Mesendoderm (in vitro differentiated cells): ENCODE measurements at regions not wholly inside any gene's neighbourhood (a gene's known extent, or its start where the extent isn't known, plus 50 kb on each side); places are given as distances from the start of the nearest gene placed in this dataset.

ENCODE experiments used
- DNase-seq: peaks from one replicate; pipeline ENCODE4 v3.0.0; 2013
- H2AK5ac ChIP-seq: 2 replicates; pipeline ENCODE4 v1.6.1; 2013; ENCODE audit warnings: low read length, inconsistent platforms
- H2BK120ac ChIP-seq: 2 replicates; pipeline ENCODE4 v1.6.1; 2013; ENCODE audit warnings: low read depth, mild to moderate bottlenecking, low read length, moderate library complexity, mixed read lengths
- H2BK15ac ChIP-seq: replicated peaks from 2 replicates; pipeline ENCODE4 v1.6.1; 2013; ENCODE audit warnings: low read depth, mild to moderate bottlenecking, moderate library complexity
- H2BK5ac ChIP-seq: 2 replicates; pipeline ENCODE4 v1.6.1; 2013; ENCODE audit warnings: low read length, inconsistent platforms
- H3K18ac ChIP-seq: 2 replicates; pipeline ENCODE4 v1.6.1; 2013; ENCODE audit warnings: mild to moderate bottlenecking, low read length, mixed read lengths
- H3K23ac ChIP-seq: one replicate; pipeline ENCODE4 v1.6.1; 2013; ENCODE audit warnings: low read length
- H3K27ac ChIP-seq: 2 replicates; pipeline ENCODE4 v1.5.1; 2013; ENCODE audit warnings: low read depth, mild to moderate bottlenecking, inconsistent platforms, low read length, moderate library complexity
- H3K27me3 ChIP-seq: 2 replicates; pipeline ENCODE4 v1.6.1; 2013; ENCODE audit warnings: low read length, control low read depth, mild to moderate bottlenecking, inconsistent platforms; ENCODE audit not compliant: insufficient read depth, poor library complexity
- H3K36me3 ChIP-seq: 2 replicates; pipeline ENCODE4 v1.6.1; 2013; ENCODE audit warnings: low read length, inconsistent platforms; ENCODE audit not compliant: control insufficient read depth, insufficient read depth
- H3K4ac ChIP-seq: one replicate; pipeline ENCODE4 v1.6.1; 2013; ENCODE audit warnings: low read depth, mild to moderate bottlenecking, low read length, moderate library complexity
- H3K4me1 ChIP-seq: 2 replicates; pipeline ENCODE4 v1.6.1; 2013; ENCODE audit warnings: low read depth, low read length, inconsistent platforms; ENCODE audit not compliant: control insufficient read depth
- H3K4me2 ChIP-seq: 2 replicates; pipeline ENCODE4 v1.6.1; 2013; ENCODE audit warnings: low read length
- H3K4me3 ChIP-seq: 2 replicates; pipeline ENCODE4 v1.5.1; 2013; ENCODE audit warnings: mild to moderate bottlenecking, low read length
- H3K56ac ChIP-seq: one replicate; pipeline ENCODE4 v1.6.1; 2013; ENCODE audit warnings: low read length
- H3K79me1 ChIP-seq: 2 replicates; pipeline ENCODE4 v1.6.1; 2013; ENCODE audit warnings: low read length, inconsistent platforms
- H3K79me2 ChIP-seq: 2 replicates; pipeline ENCODE4 v1.6.1; 2013; ENCODE audit warnings: mild to moderate bottlenecking, low read length; ENCODE audit not compliant: control insufficient read depth, insufficient read depth
- H3K9ac ChIP-seq: 2 replicates; pipeline ENCODE4 v1.6.1; 2013; ENCODE audit warnings: low read length, inconsistent platforms
- H4K5ac ChIP-seq: one replicate; pipeline ENCODE4 v1.6.1; 2013; ENCODE audit warnings: low read length
- H4K8ac ChIP-seq: one replicate; pipeline ENCODE4 v1.6.1; 2013; ENCODE audit warnings: low read depth, mild to moderate bottlenecking, control low read depth, low read length, moderate library complexity
- WGBS: extraction: QIAGEN DNeasy Blood & Tissue Kit; methylation state at CpG from one replicate; pipeline ENCODE4 v1.1.7; 2013; ENCODE audit warnings: low lambda C conversion rate, missing lambda C conversion rate; ENCODE audit not compliant: insufficient coverage; ENCODE audit errors: extremely low coverage; 5-methylcytosine and 5-hydroxymethylcytosine counted together

- Histone ChIP-seq H2BK120ac (no peak overlapping the region), H3K18ac (no peak overlapping the region), H3K9ac (no peak overlapping the region), H3K79me1 (no peaks in the 10 kb centered on the region), H2BK5ac (no peak overlapping the region), H4K5ac (no peak overlapping the region), H3K23ac (no peak overlapping the region), H3K27ac (no peak overlapping the region), H3K36me3 (no peaks in the 10 kb centered on the region), H3K56ac (no peak overlapping the region), H2AK5ac (no peak overlapping the region), H3K4ac (no peak overlapping the region), H3K79me2 (no peaks in the 10 kb centered on the region), H2BK15ac (no peak overlapping the region), H3K4me2 (no peak overlapping the region), H3K4me1 (no peaks in the 10 kb centered on the region), H4K8ac (no peak overlapping the region), H3K27me3 (no peaks in the 10 kb centered on the region), H3K4me3 (no peak overlapping the region)
- no CpG with 5 or more reads among the region's 1 CpG for WGBS
- no peak for DNase-seq
Observed at GRCh38 chr12:77471801-77472200, 358.9 kb upstream of the NAV3 start.

GRCh38 chr12:77469578-77470333 lies 360.9 kb upstream of the NAV3 start:
- WGBS = no CpG with 5 or more reads among the region's 3 CpGs
- no peak overlapping the region for H4K8ac ChIP-seq
- no peak overlapping the region for H2BK120ac ChIP-seq
- H2AK5ac ChIP-seq = no peak overlapping the region
- H4K5ac ChIP-seq = no peak overlapping the region
- no peak overlapping the region for H3K56ac ChIP-seq
- H3K27me3 ChIP-seq = no peaks in the 10 kb centered on the region
- no peaks in the 10 kb centered on the region for H3K79me2 ChIP-seq
- no peak overlapping the region for H2BK5ac ChIP-seq
- no peak for DNase-seq
- no peak overlapping the region for H3K18ac ChIP-seq
- H3K9ac ChIP-seq = no peak overlapping the region
- H2BK15ac ChIP-seq = no peak overlapping the region
- H3K4ac ChIP-seq = no peak overlapping the region
- H3K23ac ChIP-seq = no peak overlapping the region
- H3K4me3 ChIP-seq = no peak overlapping the region
- no peaks in the 10 kb centered on the region for H3K79me1 ChIP-seq
- H3K4me1 ChIP-seq = no peaks in the 10 kb centered on the region
- H3K36me3 ChIP-seq = no peaks in the 10 kb centered on the region
- H3K27ac ChIP-seq = no peak overlapping the region
- H3K4me2 ChIP-seq = no peak overlapping the region

DNA sequence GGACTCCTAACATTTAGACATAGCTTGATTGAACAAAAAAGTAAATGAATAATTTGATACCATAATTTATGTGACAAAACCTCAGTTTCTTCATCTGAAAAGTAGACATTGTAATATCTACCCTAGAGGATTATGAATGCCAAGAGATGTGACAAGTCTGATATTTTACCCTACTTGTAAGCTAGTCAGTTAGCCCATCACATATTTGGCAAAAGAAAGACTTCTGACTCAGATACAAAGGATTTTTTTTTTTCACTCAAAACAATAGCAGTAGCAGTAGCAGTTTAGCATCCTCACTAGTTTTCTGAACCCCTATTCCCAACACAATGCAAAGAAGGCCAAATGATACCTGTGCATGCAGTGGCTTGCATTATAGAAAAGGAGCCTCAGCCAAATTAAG lies 377.3 kb upstream of the E2F7 start:
- H4K8ac ChIP-seq = no peak overlapping the region
- no peaks in the 10 kb centered on the region for H3K4me1 ChIP-seq
- no peaks in the 10 kb centered on the region for H3K36me3 ChIP-seq
- H3K23ac ChIP-seq = no peak overlapping the region
- H3K4me2 ChIP-seq = no peak overlapping the region
- H3K27ac ChIP-seq = no peak overlapping the region
- H3K79me1 ChIP-seq = no peaks in the 10 kb centered on the region
- no peak overlapping the region for H2BK5ac ChIP-seq
- no peak overlapping the region for H3K18ac ChIP-seq
- H2BK120ac ChIP-seq = no peak overlapping the region
- no peak overlapping the region for H3K4ac ChIP-seq
- H3K56ac ChIP-seq = no peak overlapping the region
- no peaks in the 10 kb centered on the region for H3K27me3 ChIP-seq
- H3K79me2 ChIP-seq = no peaks in the 10 kb centered on the region
- no peak overlapping the region for H4K5ac ChIP-seq
- H3K9ac ChIP-seq = no peak overlapping the region
- no peak for DNase-seq
- H2AK5ac ChIP-seq = no peak overlapping the region
- H3K4me3 ChIP-seq = no peak overlapping the region
- no peak overlapping the region for H2BK15ac ChIP-seq

DNA sequence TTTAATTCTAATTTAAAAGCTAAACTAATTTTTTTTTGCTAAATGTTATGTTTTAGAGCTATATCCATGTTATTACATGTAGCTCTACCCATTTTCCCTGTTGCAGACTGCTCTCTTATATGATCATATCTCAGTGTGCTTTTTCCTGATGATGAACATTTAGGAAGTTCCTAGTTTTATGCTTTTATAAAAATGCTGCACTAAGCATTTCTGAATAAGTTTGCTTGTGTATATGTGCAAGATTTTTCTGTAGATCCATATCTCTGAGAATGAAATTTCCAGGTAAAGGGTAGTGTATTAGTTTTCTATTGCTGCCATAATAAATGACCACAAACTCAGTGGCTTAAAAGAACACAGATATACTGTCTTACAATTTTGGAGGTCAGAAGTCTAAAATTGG lies 374.4 kb upstream of the E2F7 start:
- Histone ChIP-seq H3K27ac (no peak overlapping the region), H3K56ac (no peak overlapping the region), H3K4me2 (no peak overlapping the region), H2AK5ac (no peak overlapping the region), H3K9ac (no peak overlapping the region), H3K36me3 (no peaks in the 10 kb centered on the region), H3K18ac (no peak overlapping the region), H3K4ac (no peak overlapping the region), H2BK5ac (no peak overlapping the region), H4K8ac (no peak overlapping the region), H3K4me3 (no peak overlapping the region), H2BK15ac (no peak overlapping the region), H4K5ac (no peak overlapping the region), H3K23ac (no peak overlapping the region), H3K4me1 (no peaks in the 10 kb centered on the region), H2BK120ac (no peak overlapping the region), H3K79me2 (no peaks in the 10 kb centered on the region), H3K79me1 (no peaks in the 10 kb centered on the region), H3K27me3 (no peaks in the 10 kb centered on the region)
- no peak for DNase-seq

DNA sequence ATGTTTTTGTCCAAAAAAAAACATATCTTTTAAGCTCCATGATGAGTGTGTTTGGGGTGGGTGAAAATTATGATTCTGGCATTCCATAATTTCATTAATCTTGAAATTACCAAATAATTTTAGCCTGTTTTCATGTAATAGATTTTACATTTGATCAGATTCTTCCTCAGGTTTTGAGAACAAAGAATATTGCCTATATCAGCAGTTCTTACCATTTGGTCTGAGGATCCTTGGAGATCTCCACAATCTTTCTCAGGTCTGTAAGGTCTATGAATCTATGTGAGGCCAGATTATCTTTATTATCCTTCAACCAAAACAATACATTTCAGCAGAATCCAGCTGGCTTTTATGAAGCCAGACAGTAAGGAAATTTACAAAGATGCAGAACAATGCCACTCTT lies 373.3 kb upstream of the E2F7 start:
- Histone ChIP-seq H4K5ac (no peak overlapping the region), H3K36me3 (no peaks in the 10 kb centered on the region), H2BK120ac (no peak overlapping the region), H2BK5ac (no peak overlapping the region), H3K9ac (no peak overlapping the region), H3K4ac (no peak overlapping the region), H3K23ac (no peak overlapping the region), H3K79me1 (no peaks in the 10 kb centered on the region), H3K27me3 (no peaks in the 10 kb centered on the region), H3K4me3 (no peak overlapping the region), H4K8ac (no peak overlapping the region), H3K4me1 (no peaks in the 10 kb centered on the region), H3K27ac (no peak overlapping the region), H3K4me2 (no peak overlapping the region), H2BK15ac (no peak overlapping the region), H3K79me2 (no peaks in the 10 kb centered on the region), H2AK5ac (no peak overlapping the region), H3K18ac (no peak overlapping the region), H3K56ac (no peak overlapping the region)
- no peak for DNase-seq

GRCh38 chr12:77437206-77437605 lies 371.8 kb upstream of the E2F7 start:
- no peak for DNase-seq
- no peak overlapping the region for H3K27ac ChIP-seq
- H3K36me3 ChIP-seq = no peaks in the 10 kb centered on the region
- H3K79me2 ChIP-seq = no peaks in the 10 kb centered on the region
- no peak overlapping the region for H2BK5ac ChIP-seq
- H3K27me3 ChIP-seq = no peaks in the 10 kb centered on the region
- no peak overlapping the region for H3K56ac ChIP-seq
- no peaks in the 10 kb centered on the region for H3K79me1 ChIP-seq
- no CpG with 5 or more reads among the region's 5 CpGs for WGBS
- H3K4me1 ChIP-seq = no peaks in the 10 kb centered on the region
- no peak overlapping the region for H3K23ac ChIP-seq
- H3K4me3 ChIP-seq = no peak overlapping the region
- no peak overlapping the region for H3K9ac ChIP-seq
- H2BK120ac ChIP-seq = no peak overlapping the region
- H4K8ac ChIP-seq = no peak overlapping the region
- H2BK15ac ChIP-seq = no peak overlapping the region
- H3K18ac ChIP-seq = no peak overlapping the region
- H3K4ac ChIP-seq = no peak overlapping the region
- no peak overlapping the region for H4K5ac ChIP-seq
- H2AK5ac ChIP-seq = no peak overlapping the region
- no peak overlapping the region for H3K4me2 ChIP-seq
